H1 (cell line): ENCODE measurements at regions not wholly inside any gene's neighbourhood (a gene's known extent, or its start where the extent isn't known, plus 50 kb on each side); places are given as distances from the start of the nearest gene placed in this dataset.

Experiments
- CTCF ChIA-PET: fragments of 300-600 bp; sonication (Branson Sonifier 250); formaldehyde crosslinking; loops from one replicate; lab custom pipeline; 2021; ENCODE audit not compliant: partially characterized antibody; lab: Charles Lee
- POLR2A ChIA-PET: fragments of 300-600 bp; sonication (Branson Sonifier 250); formaldehyde crosslinking; loops from one replicate; lab custom pipeline; 2021; ENCODE audit warnings: inconsistent platforms; ENCODE audit not compliant: partially characterized antibody; lab: Charles Lee
- DNase-seq, 2 experiments: peaks; one replicate each; pipeline versions ENCODE4 v3.0.0 to v3.0.0-alpha.2; 2010 to 2022; ENCODE audit warnings: low spot score in 2 of 2, low read depth in 1 of 2, mixed read lengths in 1 of 2
- FAIRE-seq: peaks from 2 replicates; lab custom pipeline; 2011; peaks lifted over from hg19 to GRCh38; lab: Jason Lieb, UNC
- H2AFZ ChIP-seq: 2 replicates; pipeline ENCODE4 v1.8.1; 2012; ENCODE audit warnings: low read length, inconsistent platforms
- H2AK5ac ChIP-seq: 2 replicates; pipeline ENCODE4 v1.6.1; 2013; ENCODE audit warnings: low read depth, low read length
- H2BK120ac ChIP-seq: replicated peaks from 2 replicates; pipeline ENCODE3; 2013; ENCODE audit warnings: low read depth, low read length, inconsistent platforms
- H2BK12ac ChIP-seq: 2 replicates; pipeline ENCODE4 v1.6.1; 2013; ENCODE audit warnings: low read depth, low read length
- H2BK15ac ChIP-seq: 2 replicates; pipeline ENCODE4 v1.6.1; 2013; ENCODE audit warnings: low read length
- H2BK20ac ChIP-seq: 2 replicates; pipeline ENCODE4 v1.6.1; 2013; ENCODE audit warnings: low read length
- H2BK5ac ChIP-seq: 2 replicates; pipeline ENCODE4 v1.6.1; 2013; ENCODE audit warnings: low read depth, low read length
- H3K14ac ChIP-seq: 2 replicates; pipeline ENCODE4 v1.6.1; 2013; ENCODE audit warnings: inconsistent platforms; ENCODE audit not compliant: insufficient read length
- H3K18ac ChIP-seq: 2 replicates; pipeline ENCODE4 v1.6.1; 2013; ENCODE audit warnings: low read length; ENCODE audit errors: extremely low read depth
- H3K23ac ChIP-seq: 2 replicates; pipeline ENCODE4 v1.6.1; 2013; ENCODE audit warnings: inconsistent platforms; ENCODE audit not compliant: insufficient read length
- H3K23me2 ChIP-seq: 2 replicates; pipeline ENCODE4 v1.6.1; 2013; ENCODE audit warnings: low read depth, low read length
- H3K27ac ChIP-seq: 2 replicates; pipeline ENCODE4 v1.6.1; 2011; ENCODE audit warnings: low read depth, low read length, inconsistent platforms
- H3K27me3 ChIP-seq, 4 experiments: replicated peaks in 1 of 4; 1 replicate in 1 of 4; 2 replicates in 3 of 4; pipeline versions ENCODE4 v1.6.1 to v1.8.1; 2011 to 2013; ENCODE audit warnings: low read length in 3 of 4, mild to moderate bottlenecking in 3 of 4, inconsistent platforms in 2 of 4, mixed read lengths in 2 of 4, moderate library complexity in 1 of 4; ENCODE audit not compliant: control insufficient read depth in 3 of 4, insufficient read depth in 3 of 4; ENCODE audit errors: extremely low read depth in 1 of 4
- H3K36me3 ChIP-seq, 4 experiments: 2 replicates each; pipeline versions ENCODE4 v1.6.1 to v1.8.1; 2011 to 2013; ENCODE audit warnings: mild to moderate bottlenecking in 4 of 4, low read length in 3 of 4, moderate library complexity in 2 of 4, control low read depth in 1 of 4, inconsistent platforms in 1 of 4; ENCODE audit not compliant: insufficient read depth in 4 of 4, control insufficient read depth in 2 of 4
- H3K4ac ChIP-seq: replicated peaks from 2 replicates; pipeline ENCODE3; 2013; ENCODE audit warnings: low read length, low read depth, mixed read lengths, inconsistent platforms; ENCODE audit not compliant: insufficient read length
- H3K4me1 ChIP-seq, 4 experiments: replicated peaks in 1 of 4; 1 replicate in 1 of 4; 2 replicates in 3 of 4; pipeline versions ENCODE4 v1.6.1 to v1.8.1; 2011 to 2013; ENCODE audit warnings: low read length in 3 of 4, inconsistent platforms in 2 of 4, mixed read lengths in 1 of 4; ENCODE audit not compliant: insufficient read depth in 4 of 4, control insufficient read depth in 3 of 4
- H3K4me2 ChIP-seq, 2 experiments: 2 replicates each; pipeline versions ENCODE4 v1.6.1 to v1.8.1; 2011 to 2013; ENCODE audit warnings: low read depth in 2 of 2, low read length in 2 of 2, control low read depth in 1 of 2, inconsistent platforms in 1 of 2, mild to moderate bottlenecking in 1 of 2; ENCODE audit not compliant: insufficient read depth in 1 of 2
- H3K4me3 ChIP-seq, 4 experiments: fragments of 200-600, 300-600 bp in 1 of 4; sonication (generic), shearing (Covaris generic), sonication (Bioruptor Twin) in 1 of 4; 2 replicates each; pipeline versions ENCODE4 v1.5.1 to v1.8.1; 2011 to 2016; ENCODE audit warnings: low read length in 4 of 4, low read depth in 3 of 4, control low read depth in 2 of 4, inconsistent platforms in 2 of 4, mild to moderate bottlenecking in 2 of 4, mixed read lengths in 1 of 4, moderate library complexity in 1 of 4; ENCODE audit not compliant: insufficient read depth in 2 of 4; ENCODE audit errors: extremely low read depth in 1 of 4
- H3K56ac ChIP-seq: replicated peaks from 2 replicates; pipeline ENCODE3; 2013; ENCODE audit warnings: low read depth, mild to moderate bottlenecking, mixed read lengths, low read length, inconsistent platforms; ENCODE audit not compliant: insufficient read length
- H3K79me1 ChIP-seq: 2 replicates; pipeline ENCODE4 v1.6.1; 2013; ENCODE audit warnings: low read depth, low read length, control low read depth
- H3K79me2 ChIP-seq, 2 experiments: 2 replicates each; pipeline versions ENCODE4 v1.6.1 to v1.8.1; 2012 to 2013; ENCODE audit warnings: low read length in 2 of 2, mild to moderate bottlenecking in 2 of 2, inconsistent platforms in 1 of 2; ENCODE audit not compliant: insufficient read depth in 2 of 2, control insufficient read depth in 1 of 2
- H3K9ac ChIP-seq, 4 experiments: replicated peaks in 1 of 4; 1 replicate in 1 of 4; 2 replicates in 3 of 4; pipeline versions ENCODE4 v1.6.1 to v1.8.1; 2011 to 2013; ENCODE audit warnings: low read depth in 3 of 4, low read length in 3 of 4, control low read depth in 2 of 4, mild to moderate bottlenecking in 2 of 4, moderate library complexity in 2 of 4, inconsistent platforms in 1 of 4; ENCODE audit errors: extremely low read depth in 1 of 4
- H3K9me3 ChIP-seq, 2 experiments: 2 replicates each; pipeline versions ENCODE4 v1.6.1 to v1.8.1; 2012 to 2013; ENCODE audit warnings: mild to moderate bottlenecking in 2 of 2, moderate library complexity in 2 of 2, control low read depth in 1 of 2, inconsistent platforms in 1 of 2, low read depth in 1 of 2, low read length in 1 of 2, mixed read lengths in 1 of 2; ENCODE audit not compliant: insufficient read depth in 2 of 2
- H4K20me1 ChIP-seq, 2 experiments: replicated peaks in 1 of 2; 2 replicates each; pipeline versions ENCODE3 to v1.8.1; 2011 to 2013; ENCODE audit warnings: inconsistent platforms in 2 of 2, low read length in 2 of 2, mild to moderate bottlenecking in 1 of 2; ENCODE audit not compliant: insufficient read depth in 2 of 2, control insufficient read depth in 1 of 2
- H4K5ac ChIP-seq: 2 replicates; pipeline ENCODE4 v1.6.1; 2013; ENCODE audit warnings: low read length, low read depth, mixed read lengths, inconsistent platforms; ENCODE audit not compliant: insufficient read length
- H4K8ac ChIP-seq: 2 replicates; pipeline ENCODE4 v1.8.0; 2013; ENCODE audit warnings: mild to moderate bottlenecking, moderate library complexity, low read length, inconsistent platforms; ENCODE audit not compliant: insufficient read depth; ENCODE audit errors: extremely low read depth
- H4K91ac ChIP-seq: replicated peaks from 2 replicates; pipeline ENCODE3; 2013; ENCODE audit warnings: low read length, mixed read lengths, inconsistent platforms; ENCODE audit not compliant: insufficient read length
- CBX5 ChIP-seq: fragments of 300-800, 300-1000 bp; sonication (generic); IDR thresholded peaks from 2 replicates; pipeline ENCODE4 v1.7.1; 2016; ENCODE audit warnings: antibody characterized with exemption, low read length, low read depth
- CEBPB ChIP-seq: IDR thresholded peaks from 2 replicates; pipeline ENCODE4 v1.6.1; 2012; ENCODE audit warnings: low read depth, low read length
- CHD1 ChIP-seq: IDR thresholded peaks from 2 replicates; pipeline ENCODE4 v1.6.1; 2012; ENCODE audit warnings: low read depth, low read length, improper control_type of control experiment
- POLR2A ChIP-seq, 2 experiments: IDR thresholded peaks; 1 replicate in 1 of 2; 2 replicates in 1 of 2; pipeline ENCODE4 v1.6.1; 2011; ENCODE audit warnings: low read depth in 2 of 2, low read length in 2 of 2, mild to moderate bottlenecking in 2 of 2; ENCODE audit errors: control extremely low read depth in 1 of 2
- POU5F1 ChIP-seq: IDR thresholded peaks from 2 replicates; pipeline ENCODE4 v1.6.1; 2011; ENCODE audit warnings: low read depth, mild to moderate bottlenecking, low read length, moderate library complexity
- SAP30 ChIP-seq: fragments of 300-600 bp; sonication (generic); IDR thresholded peaks from 2 replicates; pipeline ENCODE4 v1.7.1; 2012; ENCODE audit warnings: low read length, moderate library complexity, mild to moderate bottlenecking, inconsistent platforms; ENCODE audit not compliant: insufficient read depth, insufficient replicate concordance
- SIN3A ChIP-seq, 2 experiments: IDR thresholded peaks in 1 of 2; conservative IDR thresholded peaks in 1 of 2; 2 replicates each; pipeline ENCODE4 v1.6.1; 2011 to 2012; ENCODE audit warnings: low read length in 2 of 2, improper control_type of control experiment in 1 of 2, low read depth in 1 of 2, mild to moderate bottlenecking in 1 of 2
- TEAD4 ChIP-seq: IDR thresholded peaks from 2 replicates; pipeline ENCODE4 v1.6.1; 2012; ENCODE audit warnings: low read depth, low read length, inconsistent platforms, mixed read lengths
- WGBS, 2 experiments: shearing (Covaris generic) in 1 of 2; methylation state at CpG; one replicate each; pipeline versions ENCODE4 v1.1.6 to v1.1.7; 2013 to 2015; ENCODE audit warnings: low lambda C conversion rate in 2 of 2, mixed read lengths in 2 of 2, inconsistent platforms in 1 of 2, low coverage in 1 of 2, missing lambda C conversion rate in 1 of 2; ENCODE audit not compliant: insufficient replicate concordance in 2 of 2, insufficient coverage in 1 of 2, insufficient read length in 1 of 2; ENCODE audit errors: extremely low coverage in 1 of 2, missing lambda C conversion rate in 1 of 2; 5-methylcytosine and 5-hydroxymethylcytosine counted together

DNA sequence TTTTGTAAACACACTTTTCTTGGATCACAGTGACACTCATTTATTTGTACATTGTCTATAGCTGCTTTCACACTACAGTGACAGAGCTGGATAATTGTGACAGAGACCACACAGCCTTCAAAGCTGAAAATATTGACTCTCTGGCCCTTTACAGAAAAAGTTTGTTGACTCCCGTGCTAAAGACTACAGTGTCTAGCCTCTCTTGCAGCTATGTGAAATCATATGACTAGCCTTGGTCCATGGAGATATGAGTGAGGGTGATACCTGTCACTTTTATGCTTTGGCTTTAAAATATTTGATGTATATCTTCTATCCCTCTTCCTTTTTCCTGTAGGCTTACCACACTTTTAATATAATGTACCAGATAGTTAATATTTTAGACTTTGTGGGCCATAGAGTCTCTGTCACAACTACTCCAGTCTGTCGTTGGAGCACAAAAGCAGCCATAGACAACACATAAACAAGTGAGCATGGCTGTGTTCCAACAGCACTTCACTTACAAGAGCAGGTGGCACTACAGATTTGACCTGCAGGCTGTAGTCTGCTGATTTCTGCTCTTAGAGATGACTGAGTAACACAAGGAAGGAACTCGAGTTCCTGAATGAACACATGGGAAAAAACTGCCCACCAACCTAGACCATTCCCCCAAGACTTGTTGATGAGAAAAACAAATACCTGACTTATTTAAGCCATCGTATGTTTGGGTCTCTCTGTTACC is 73.5 kb upstream of the ANKRD55 start:
- H3K79me2 ChIP-seq = no peaks in the 10 kb centered on the region
- no peak overlapping the region for H2BK120ac ChIP-seq
- no peak for TF ChIP-seq SIN3A (conservative IDR thresholded peaks at IDR 0.05 in 1 of 2, IDR thresholded peaks at IDR 0.05 in 1 of 2; ENCODE audit: low read depth in 1 of 2, low read length in 2 of 2)
- no peak for TF ChIP-seq CHD1
- TF ChIP-seq CBX5 = no peak
- TF ChIP-seq SAP30 = no peak
- no peak for TF ChIP-seq POU5F1
- no peak for TF ChIP-seq POLR2A (IDR thresholded peaks at IDR 0.05; ENCODE audit: control extremely low read depth in 1 of 2, low read depth in 2 of 2, low read length in 2 of 2)
- TF ChIP-seq CEBPB = no peak
- no peak for TF ChIP-seq TEAD4
- no peak overlapping the region for H3K9ac ChIP-seq
- no peak overlapping the region for H2BK5ac ChIP-seq
- H3K4me1 ChIP-seq = no peaks in the 10 kb centered on the region
- H3K23ac ChIP-seq = no peak overlapping the region
- H3K4me3 ChIP-seq = no peak overlapping the region
- ChIA-PET POLR2A (no interaction called here), CTCF (interaction anchor here (1.7 to 2.4 kb wide), 2 partner anchors 10 to 36 kb away, joined by 3 to 10 read pairs; no protein-coding TSS in a partner anchor)
- no peak overlapping the region for H4K5ac ChIP-seq
- DNase-seq = no peak
- no peaks in the 10 kb centered on the region for H3K36me3 ChIP-seq
- H3K27ac ChIP-seq = no peak overlapping the region
- no peak overlapping the region for H3K4me2 ChIP-seq
- no peak overlapping the region for H3K14ac ChIP-seq
- H4K20me1 ChIP-seq = no peaks in the 10 kb centered on the region
- no peak overlapping the region for H3K56ac ChIP-seq
- H4K8ac ChIP-seq = no peak overlapping the region
- no peaks in the 10 kb centered on the region for H3K23me2 ChIP-seq
- no peak overlapping the region for H3K18ac ChIP-seq
- H2AFZ ChIP-seq = no peak overlapping the region
- no peak overlapping the region for H2BK12ac ChIP-seq
- no peaks in the 10 kb centered on the region for H3K79me1 ChIP-seq
- FAIRE-seq = no peak
- H2BK20ac ChIP-seq = no peak overlapping the region
- H3K9me3 ChIP-seq = peaks cover 0 to 6% of the 10 kb centered on the region in 2 experiments; a peak in 1 of 4 replicates
- no peak overlapping the region for H2AK5ac ChIP-seq
- H4K91ac ChIP-seq = no peak overlapping the region
- H2BK15ac ChIP-seq = no peak overlapping the region
- 87% methylated on average over 4 of the region's 4 CpGs; no CpG with 5 or more reads in 1 of the 2 experiments for WGBS, 2 experiments
- no peaks in the 10 kb centered on the region for H3K27me3 ChIP-seq
- no peak overlapping the region for H3K4ac ChIP-seq
